ENCODE measurements at regions not wholly inside any gene's neighbourhood (a gene's known extent, or its start where the extent isn't known, plus 50 kb on each side); places are given as distances from the start of the nearest gene placed in this dataset.
"Not testable (repeated sequence)": the region's sequence is repeated elsewhere in the genome, so short reads cannot be mapped to it uniquely, and the experiment has no call there.

GRCh38 chr4:44502216-44502615, 53.6 kb upstream of the KCTD8 start:
- TF ChIP-seq CTCF (optimal IDR thresholded peaks at IDR 0.05 in 1 of 3, IDR thresholded peaks at IDR 0.05 in 1 of 3, conservative IDR thresholded peaks at IDR 0.05 in 1 of 3; ENCODE audit: extremely low read depth in 1 of 3, insufficient read depth in 2 of 3, low read length in 3 of 3); EZH2 (IDR thresholded peaks at IDR 0.05; ENCODE audit: low read length): not testable (repeated sequence)

Data from keratinocyte (primary cell).